NCI-H1930 (cell line): ENCODE measurements at regions not wholly inside any gene's neighbourhood (a gene's known extent, or its start where the extent isn't known, plus 50 kb on each side); places are given as distances from the start of the nearest gene placed in this dataset.

Experiments used
- DNase-seq, 2 experiments: peaks; one replicate each; lab custom pipeline; 2025; lab: John Stamatoyannopoulos, UW

- no peak for DNase-seq
These were observed 118.4 kb upstream of the IRX5 start for GRCh38 chr16:54812229-54812628.

DNA sequence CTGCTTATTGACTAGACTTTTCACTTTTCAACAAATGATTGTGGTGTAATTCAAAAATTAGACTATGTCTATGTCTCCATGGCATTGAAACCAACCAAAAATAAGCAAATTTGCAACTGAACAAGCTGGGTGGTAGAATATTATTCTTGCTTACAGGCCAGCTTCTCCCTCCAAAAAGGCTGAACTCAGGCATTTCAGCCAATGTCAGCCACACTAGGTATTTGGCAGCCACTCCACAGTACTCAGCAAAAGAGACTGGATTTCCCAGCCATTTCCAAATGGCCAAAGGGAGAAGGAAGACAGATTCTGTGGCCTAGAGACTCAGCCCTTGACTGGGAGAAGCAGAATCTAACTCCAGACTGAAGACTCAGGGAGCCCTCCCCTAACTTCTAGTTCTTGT is 121.8 kb upstream of the IRX5 start:
- DNase-seq, result no peak

- no peak for DNase-seq
These were observed 123.7 kb upstream of the IRX5 start for GRCh38 chr16:54806881-54807360.

DNA sequence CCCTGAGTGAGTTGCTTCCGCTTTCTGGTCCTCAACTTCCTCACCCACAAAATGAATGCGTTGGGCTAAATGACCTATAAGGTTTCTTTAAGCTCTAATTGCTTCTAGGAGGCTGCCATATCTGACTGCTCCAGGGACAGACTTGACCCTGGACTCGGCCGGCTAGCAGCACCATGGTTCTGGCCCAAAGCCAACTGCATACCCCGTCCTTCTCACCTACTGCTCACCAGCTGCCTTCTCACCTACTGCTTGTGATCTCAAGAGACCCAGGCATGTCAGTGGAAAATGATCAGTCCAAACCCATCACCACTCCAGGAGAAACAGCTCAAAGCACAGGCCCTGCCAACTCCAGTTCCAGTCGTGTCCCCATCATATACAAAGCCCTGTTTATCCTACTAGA is 124.3 kb upstream of the IRX5 start:
- no peak for DNase-seq

GRCh38 chr16:54805648-54806047 is 125.0 kb upstream of the IRX5 start:
- no peak for DNase-seq

- DNase-seq, result no peak
These were observed 129.4 kb upstream of the IRX5 start for GRCh38 chr16:54801057-54801844.

GRCh38 chr16:54798267-54798666 is 132.4 kb upstream of the IRX5 start:
- no peak for DNase-seq

- DNase-seq, result no peak
These were observed 134.5 kb upstream of the IRX5 start for GRCh38 chr16:54796211-54796610.

- DNase-seq, result no peak
These were observed 137.9 kb upstream of the IRX5 start for GRCh38 chr16:54792811-54793210.

GRCh38 chr16:54787045-54787444 is 143.6 kb upstream of the IRX5 start:
- no peak for DNase-seq

GRCh38 chr16:54783980-54784379 is 146.7 kb upstream of the IRX5 start:
- no peak for DNase-seq

DNA sequence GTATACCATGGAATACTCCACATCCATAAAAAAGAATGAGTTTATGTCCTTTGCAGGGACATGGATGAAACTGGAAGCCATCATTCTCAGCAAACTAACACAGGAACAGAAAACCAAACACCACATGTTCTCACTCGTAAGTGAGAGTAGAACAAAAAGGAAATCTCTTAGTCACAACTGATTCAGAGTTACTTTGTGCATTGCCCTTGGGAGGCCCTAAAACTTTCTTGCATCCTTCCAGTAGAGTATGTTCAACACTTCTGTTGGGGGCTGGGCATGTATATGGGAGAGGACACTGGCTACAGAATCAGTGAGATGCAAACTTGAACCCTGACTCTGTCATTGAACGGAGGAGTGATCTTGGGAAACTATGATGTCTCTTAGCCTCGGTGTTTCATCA is 147.4 kb upstream of the IRX5 start:
- DNase-seq, result no peak

DNA sequence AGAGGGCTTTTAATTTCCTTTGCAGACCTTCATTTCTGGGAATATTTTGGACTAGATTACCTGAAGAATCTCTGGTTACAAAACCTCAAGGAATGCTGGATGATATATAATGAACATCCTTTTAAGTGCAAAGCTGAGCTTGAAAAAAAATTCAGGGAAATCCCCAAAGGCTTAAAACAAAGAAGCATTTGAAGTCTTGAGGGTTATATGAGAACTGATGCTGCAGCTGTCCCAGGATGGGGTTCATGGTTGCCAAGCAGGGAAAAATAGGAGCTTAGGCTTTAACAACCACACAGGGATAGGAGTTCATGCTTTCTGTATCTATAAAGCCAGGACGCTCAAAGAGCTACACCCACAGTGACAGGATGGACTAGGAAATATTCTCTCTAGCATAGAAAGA is 150.4 kb upstream of the IRX5 start:
- no peak for DNase-seq

DNA sequence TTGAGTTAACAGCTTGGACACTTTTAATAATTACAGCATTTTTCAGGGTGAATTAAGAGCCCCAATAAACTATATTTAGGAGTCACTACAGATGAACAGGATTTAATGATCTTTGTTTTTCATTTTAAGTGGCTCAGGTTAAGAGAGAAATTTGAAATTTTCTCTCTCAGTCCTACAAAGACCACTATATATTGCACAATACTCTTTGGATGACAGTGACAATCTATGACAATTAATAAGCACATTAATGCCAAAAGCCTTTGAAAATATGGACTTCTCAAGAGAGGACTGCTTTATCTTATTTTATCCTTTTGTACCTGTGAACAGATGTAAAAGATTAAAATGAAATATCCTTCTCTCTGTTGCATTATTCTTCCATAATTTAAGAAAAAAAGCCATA is 151.1 kb upstream of the IRX5 start:
- DNase-seq, result no peak

DNA sequence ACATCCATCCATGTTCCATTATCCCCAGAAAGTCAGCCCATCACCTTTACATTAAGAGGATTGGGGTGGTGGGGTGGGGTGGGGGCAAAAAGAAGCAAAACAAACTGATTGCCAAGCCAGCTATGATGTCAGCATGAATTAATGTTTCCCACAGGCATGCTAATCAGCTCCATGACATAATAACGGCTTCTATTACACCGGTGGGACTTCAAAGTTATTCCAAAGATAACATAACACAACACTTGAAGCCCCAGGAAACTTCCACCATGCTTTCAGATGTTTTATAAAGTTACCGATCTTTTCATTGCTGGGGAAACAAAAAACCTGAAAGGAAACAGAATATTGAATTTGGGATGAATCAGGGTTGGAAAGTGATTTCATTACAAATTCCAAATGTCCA is 155.9 kb upstream of the IRX5 start:
- DNase-seq, result no peak

- no peak for DNase-seq
These were observed 158.3 kb upstream of the IRX5 start for GRCh38 chr16:54772400-54772799.

DNA sequence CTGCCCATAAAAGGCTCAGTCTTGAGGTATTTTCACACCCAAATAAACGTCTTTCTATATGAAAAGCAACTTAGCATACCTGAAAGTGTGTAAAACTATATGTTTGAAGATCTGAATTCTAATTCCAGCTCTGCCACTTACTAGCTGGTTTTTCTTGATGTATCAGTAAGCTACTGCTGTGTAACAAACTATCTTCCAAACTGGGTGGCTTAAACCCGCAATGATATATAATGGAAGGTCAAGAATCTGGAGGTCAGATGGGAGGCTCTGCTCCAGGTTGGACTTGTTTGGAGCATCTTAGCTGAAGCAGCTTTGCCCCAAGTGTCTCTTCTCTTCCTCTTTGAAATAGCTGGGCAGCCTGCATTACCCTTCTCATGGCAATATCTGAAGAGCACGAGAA is 164.3 kb upstream of the IRX5 start:
- no peak for DNase-seq

GRCh38 chr16:54750249-54750648 is 180.4 kb upstream of the IRX5 start:
- no peak for DNase-seq

- DNase-seq, result no peak
These were observed 182.0 kb upstream of the IRX5 start for GRCh38 chr16:54748611-54749190.

DNA sequence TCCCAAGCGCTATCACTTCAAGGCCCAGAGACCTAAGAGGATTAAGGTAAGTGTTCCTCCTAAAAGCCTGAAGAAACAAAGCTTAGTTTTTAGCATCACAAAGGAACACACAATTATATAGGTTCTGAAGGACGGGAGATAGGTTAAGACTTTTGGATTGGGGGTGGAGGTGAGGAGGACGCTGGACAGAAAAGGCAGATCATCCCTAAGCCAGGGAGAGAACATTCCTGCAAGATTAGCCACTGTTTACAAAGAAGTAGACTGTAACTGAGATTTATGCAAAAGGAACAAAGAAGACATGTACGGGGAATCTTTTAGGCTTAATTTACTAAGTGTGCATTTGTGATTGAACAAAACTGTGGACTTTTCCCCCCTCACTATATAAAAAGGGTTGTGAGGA is 184.1 kb upstream of the IRX5 start:
- no peak for DNase-seq

- no peak for DNase-seq
These were observed 185.7 kb upstream of the IRX5 start for GRCh38 chr16:54744998-54745397.

GRCh38 chr16:54742436-54742835 is 188.2 kb upstream of the IRX5 start:
- no peak for DNase-seq

GRCh38 chr16:54739381-54739780 is 191.3 kb upstream of the IRX5 start:
- no peak for DNase-seq

GRCh38 chr16:54734156-54734555 is 196.5 kb upstream of the IRX5 start:
- DNase-seq, result no peak
